Natural killer cell treated with Interleukin-12 subunit alpha and Interleukin-12 subunit beta and Interleukin-15 and Interleukin-18, amount 100 ng/mL, for 72 hours (primary cell): ENCODE measurements at regions not wholly inside any gene's neighbourhood (a gene's known extent, or its start where the extent isn't known, plus 50 kb on each side); places are given as distances from the start of the nearest gene placed in this dataset.

Experiments used
- ATAC-seq, 2 donors: fragments of 150-1000 bp; cut with Tn5 transposase in 1 of 2; sonication (Bioruptor Pico), chemical (Tn5 transposase) in 1 of 2; 2 replicates each; pipeline ENCODE4 v1.10.0; 2021
- DNase-seq: peaks from one replicate; pipeline ENCODE4 v3.0.0; 2022; ENCODE audit warnings: low spot score
- H3K27ac Mint-ChIP-seq, 2 donors: 1 replicate in 1 of 2; 2 replicates in 1 of 2; pipeline ENCODE4 v1.8.0; 2022; ENCODE audit warnings: mixed read lengths in 2 of 2, mild to moderate bottlenecking in 1 of 2, moderate library complexity in 1 of 2
- H3K27me3 Mint-ChIP-seq, 2 donors: 1 replicate in 1 of 2; 2 replicates in 1 of 2; pipeline ENCODE4 v1.8.0; 2022; ENCODE audit warnings: mixed read lengths in 2 of 2
- H3K36me3 Mint-ChIP-seq: one replicate; pipeline ENCODE4 v1.8.0; 2022; ENCODE audit warnings: mixed read lengths
- H3K4me1 Mint-ChIP-seq, 2 donors: 1 replicate in 1 of 2; 2 replicates in 1 of 2; pipeline ENCODE4 v1.8.0; 2022; ENCODE audit warnings: low read depth in 2 of 2, mixed read lengths in 2 of 2, mild to moderate bottlenecking in 1 of 2
- H3K4me3 Mint-ChIP-seq: one replicate; pipeline ENCODE4 v1.8.0; 2022; ENCODE audit warnings: mixed read lengths
- H3K9me3 Mint-ChIP-seq: 2 replicates; pipeline ENCODE4 v1.8.0; 2022; ENCODE audit warnings: mixed read lengths

- Mint-ChIP-seq H3K9me3 (no peaks in the 10 kb centered on the region), H3K27me3 (peaks cover 11 to 21% of the 10 kb centered on the region in 2 donors), H3K27ac (no peak overlapping the region), H3K4me1 (no peaks in the 10 kb centered on the region), H3K4me3 (no peak overlapping the region), H3K36me3 (no peaks in the 10 kb centered on the region)
- no peak for ATAC-seq
- no peak for DNase-seq
Measured at GRCh38 chr2:234852035-234852434, 99.8 kb upstream of the SH3BP4 start.

DNA sequence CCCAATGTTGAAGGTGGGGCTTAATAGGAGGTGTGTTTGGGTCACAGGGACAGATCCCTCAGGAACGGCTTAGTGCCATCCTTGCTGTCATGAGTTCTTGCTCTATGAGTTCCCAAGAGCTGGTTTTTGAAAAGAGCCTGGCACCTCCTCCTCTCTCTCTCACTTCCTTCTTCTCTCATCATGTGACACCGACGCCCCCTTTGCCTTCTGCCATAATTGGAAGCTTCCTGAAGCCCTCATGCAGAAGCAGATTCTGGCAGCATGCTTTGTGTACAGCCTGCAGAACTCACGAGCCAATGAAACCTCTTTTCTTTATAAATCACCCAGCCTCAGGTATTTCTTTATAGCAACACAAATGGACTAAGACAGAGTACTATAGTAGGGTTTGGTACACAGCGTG lies 100.4 kb upstream of the SH3BP4 start:
- Mint-ChIP-seq H3K36me3 (no peaks in the 10 kb centered on the region), H3K27ac (no peak overlapping the region), H3K9me3 (no peaks in the 10 kb centered on the region), H3K27me3 (peaks cover 11 to 21% of the 10 kb centered on the region in 2 donors), H3K4me1 (no peaks in the 10 kb centered on the region), H3K4me3 (no peak overlapping the region)
- no peak for ATAC-seq
- DNase-seq = no peak

DNA sequence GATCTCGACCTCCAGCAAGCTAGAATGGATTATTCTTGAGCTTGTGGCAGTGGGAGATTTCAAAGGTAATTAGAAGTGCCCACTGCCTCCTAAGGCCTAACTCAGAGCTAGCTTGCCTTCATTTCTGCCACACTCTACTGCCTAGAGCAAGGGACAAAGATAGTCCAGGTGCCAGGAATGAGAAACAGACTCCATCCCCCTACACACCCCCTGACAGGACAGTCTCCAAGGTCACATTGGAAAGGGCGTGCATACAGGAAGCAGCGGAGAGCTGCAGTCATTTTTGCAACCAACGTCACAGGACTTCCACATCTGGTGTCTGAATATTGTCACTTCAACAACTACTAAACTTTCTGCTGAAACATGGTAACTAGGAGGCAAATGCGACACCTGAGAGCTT lies 101.0 kb upstream of the SH3BP4 start:
- H3K4me3 Mint-ChIP-seq = no peak overlapping the region
- no peaks in the 10 kb centered on the region for H3K4me1 Mint-ChIP-seq
- no peaks in the 10 kb centered on the region for H3K9me3 Mint-ChIP-seq
- no peak for ATAC-seq
- no peaks in the 10 kb centered on the region for H3K36me3 Mint-ChIP-seq
- H3K27ac Mint-ChIP-seq = no peak overlapping the region
- DNase-seq = no peak
- peaks cover 11 to 21% of the 10 kb centered on the region in 2 donors for H3K27me3 Mint-ChIP-seq

- DNase-seq (no peak), ATAC-seq (no peak)
- peaks cover 11 to 24% of the 10 kb centered on the region in 2 donors for H3K27me3 Mint-ChIP-seq
- H3K36me3 Mint-ChIP-seq = no peaks in the 10 kb centered on the region
- no peaks in the 10 kb centered on the region for H3K9me3 Mint-ChIP-seq
- no peaks in the 10 kb centered on the region for H3K4me1 Mint-ChIP-seq
- no peak overlapping the region for H3K4me3 Mint-ChIP-seq
- H3K27ac Mint-ChIP-seq = no peak overlapping the region
Measured at GRCh38 chr2:234849678-234850077, 102.1 kb upstream of the SH3BP4 start.

- ATAC-seq = no peak
- no peaks in the 10 kb centered on the region for H3K36me3 Mint-ChIP-seq
- H3K27ac Mint-ChIP-seq = no peak overlapping the region
Measured at GRCh38 chr2:234848578-234848977, 103.2 kb upstream of the SH3BP4 start.

GRCh38 chr2:234847639-234848038 lies 104.2 kb upstream of the SH3BP4 start:
- no peak overlapping the region for H3K27ac Mint-ChIP-seq

More at GRCh38 chr2:234848578-234848977, 103.2 kb upstream of the SH3BP4 start:
- Mint-ChIP-seq H3K9me3 (no peaks in the 10 kb centered on the region), H3K4me1 (no peaks in the 10 kb centered on the region), H3K27me3 (peaks cover 11 to 21% of the 10 kb centered on the region in 2 donors), H3K4me3 (no peak overlapping the region)
- DNase-seq = no peak

GRCh38 chr2:234847364-234847635 lies 104.5 kb upstream of the SH3BP4 start:
- Mint-ChIP-seq H3K27ac (no peak overlapping the region), H3K4me1 (no peaks in the 10 kb centered on the region), H3K4me3 (no peak overlapping the region), H3K36me3 (no peaks in the 10 kb centered on the region), H3K27me3 (peaks cover 11 to 16% of the 10 kb centered on the region in 2 donors), H3K9me3 (no peaks in the 10 kb centered on the region)
- ATAC-seq (no peak), DNase-seq (no peak)

More at GRCh38 chr2:234847639-234848038, 104.2 kb upstream of the SH3BP4 start:
- Mint-ChIP-seq H3K9me3 (no peaks in the 10 kb centered on the region), H3K27me3 (peaks cover 11 to 16% of the 10 kb centered on the region in 2 donors), H3K36me3 (no peaks in the 10 kb centered on the region), H3K4me3 (no peak overlapping the region), H3K4me1 (no peaks in the 10 kb centered on the region)
- ATAC-seq = no peak
- DNase-seq = no peak

GRCh38 chr2:234846599-234847363 lies 105.0 kb upstream of the SH3BP4 start:
- Mint-ChIP-seq H3K9me3 (no peaks in the 10 kb centered on the region), H3K4me3 (no peak overlapping the region), H3K27ac (no peak overlapping the region), H3K36me3 (no peaks in the 10 kb centered on the region), H3K27me3 (peaks cover 12 to 16% of the 10 kb centered on the region in 2 donors), H3K4me1 (no peaks in the 10 kb centered on the region)
- ATAC-seq (peak in 1 of 2 donors; percentile 29), DNase-seq (no peak)

DNA sequence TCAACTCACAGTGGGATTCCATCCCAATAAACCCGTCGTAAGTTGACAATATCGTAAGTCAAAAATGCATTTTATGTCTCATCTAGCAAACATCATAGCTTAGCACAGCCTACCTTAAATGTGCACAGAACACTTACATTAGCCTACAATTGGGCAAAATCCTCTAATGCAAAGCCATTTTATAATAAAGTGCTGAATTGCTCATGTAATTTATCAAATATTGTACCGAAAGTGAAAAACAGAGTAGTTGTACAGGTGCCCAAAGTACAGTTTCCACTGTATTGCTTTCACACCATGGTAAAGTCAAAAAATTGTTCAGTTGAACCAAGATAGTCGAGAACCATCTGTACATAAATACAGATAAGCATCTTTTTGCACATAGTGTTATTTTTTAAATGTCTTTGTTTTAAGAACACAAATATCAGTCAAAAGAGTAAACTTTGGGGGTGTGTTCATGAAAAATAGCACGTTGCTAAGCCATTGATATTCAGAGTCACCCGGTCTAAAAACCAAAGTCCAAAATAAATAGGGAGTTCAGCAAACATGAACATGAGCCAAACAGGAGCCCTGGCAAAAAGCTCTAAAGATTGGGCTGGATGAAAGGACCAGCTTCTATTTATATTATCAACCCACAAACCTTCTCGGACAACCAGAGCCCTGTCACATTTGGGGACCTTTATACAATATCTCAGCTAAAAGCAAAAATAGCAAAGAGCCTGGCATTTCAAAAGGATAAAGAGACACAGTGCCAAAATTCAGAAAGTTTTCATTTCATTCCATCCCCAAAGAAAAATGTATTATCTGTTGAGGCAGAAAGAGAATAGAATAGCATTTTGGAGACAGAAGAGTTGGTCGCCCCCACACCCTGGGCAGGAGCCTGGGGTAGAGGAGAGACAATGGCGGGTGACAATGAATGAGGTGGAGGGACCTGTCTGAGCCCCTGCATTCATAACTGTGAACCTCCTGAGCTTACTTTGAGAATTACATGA lies 105.9 kb upstream of the SH3BP4 start:
- DNase-seq (no peak), ATAC-seq (no peak)
- Mint-ChIP-seq H3K4me1 (no peaks in the 10 kb centered on the region), H3K4me3 (no peak overlapping the region), H3K27me3 (peaks cover 16 to 17% of the 10 kb centered on the region in 2 donors), H3K27ac (no peak overlapping the region), H3K9me3 (no peaks in the 10 kb centered on the region), H3K36me3 (no peaks in the 10 kb centered on the region)

- Mint-ChIP-seq H3K9me3 (no peaks in the 10 kb centered on the region), H3K36me3 (no peaks in the 10 kb centered on the region), H3K27me3 (peaks cover 12 to 17% of the 10 kb centered on the region in 2 donors), H3K4me1 (no peaks in the 10 kb centered on the region), H3K27ac (no peak overlapping the region), H3K4me3 (no peak overlapping the region)
- ATAC-seq = no peak
- DNase-seq = no peak
Measured at GRCh38 chr2:234843411-234843810, 108.4 kb upstream of the SH3BP4 start.

GRCh38 chr2:234842753-234843152 lies 109.1 kb upstream of the SH3BP4 start:
- Mint-ChIP-seq H3K4me1 (no peaks in the 10 kb centered on the region), H3K27me3 (peaks cover 11% of the 10 kb centered on the region in 2 donors), H3K36me3 (no peaks in the 10 kb centered on the region), H3K9me3 (no peaks in the 10 kb centered on the region), H3K27ac (no peak overlapping the region), H3K4me3 (no peak overlapping the region)
- ATAC-seq (no peak), DNase-seq (no peak)

DNA sequence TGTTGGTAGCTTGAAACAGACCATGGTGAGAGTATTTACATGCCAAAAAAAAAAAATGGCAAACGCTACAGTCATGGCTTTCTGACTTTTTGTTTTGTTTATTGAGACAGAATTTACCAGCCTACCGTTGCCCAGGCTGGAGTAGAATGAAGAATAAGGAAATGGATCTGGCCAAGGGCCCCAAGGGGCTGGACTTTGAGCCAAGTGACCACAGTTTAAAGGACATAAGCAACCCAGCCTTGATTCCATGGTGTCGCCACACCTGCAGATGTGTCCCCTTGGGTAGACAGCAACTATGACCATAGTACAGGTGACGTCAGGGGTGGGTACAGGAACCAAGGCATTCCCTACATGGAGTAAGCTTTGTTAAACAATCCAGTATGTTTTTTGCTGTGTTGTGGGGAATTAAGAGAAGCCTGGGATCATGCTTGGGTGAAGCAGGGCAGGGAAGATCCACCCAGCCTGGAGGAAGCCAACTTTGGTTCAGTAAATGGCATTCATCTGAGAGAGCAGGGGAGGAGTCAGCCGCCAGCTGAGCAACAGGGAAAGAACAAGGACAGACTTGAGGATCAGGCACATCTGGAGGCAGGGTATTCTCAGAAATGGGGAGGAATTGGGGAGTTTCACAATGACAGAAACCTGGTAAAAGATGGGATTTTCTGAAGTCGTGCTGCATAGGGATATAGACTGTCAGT lies 110.3 kb upstream of the SH3BP4 start:
- H3K9me3 Mint-ChIP-seq = no peaks in the 10 kb centered on the region

GRCh38 chr2:234840336-234840735 lies 111.5 kb upstream of the SH3BP4 start:
- no peak overlapping the region for H3K4me3 Mint-ChIP-seq
- H3K4me1 Mint-ChIP-seq = no peaks in the 10 kb centered on the region
- H3K27me3 Mint-ChIP-seq = peaks cover 7 to 9% of the 10 kb centered on the region in 2 donors
- H3K9me3 Mint-ChIP-seq = no peaks in the 10 kb centered on the region
- no peak for DNase-seq
- H3K27ac Mint-ChIP-seq = no peak overlapping the region
- ATAC-seq = no peak
- H3K36me3 Mint-ChIP-seq = no peaks in the 10 kb centered on the region

More for the DNA sequence above, 110.3 kb upstream of the SH3BP4 start:
- no peaks in the 10 kb centered on the region for H3K36me3 Mint-ChIP-seq
- ATAC-seq (no peak), DNase-seq (no peak)
- H3K4me1 Mint-ChIP-seq = no peaks in the 10 kb centered on the region
- no peak overlapping the region for H3K27ac Mint-ChIP-seq
- peaks cover 7 to 11% of the 10 kb centered on the region in 2 donors for H3K27me3 Mint-ChIP-seq
- H3K4me3 Mint-ChIP-seq = no peak overlapping the region
